ENCODE measurements at regions not wholly inside any gene's neighbourhood (a gene's known extent, or its start where the extent isn't known, plus 50 kb on each side); places are given as distances from the start of the nearest gene placed in this dataset.

- H3K4me2 ChIP-seq (ENCODE audit: low read length): no peak overlapping the region
These were observed 341.4 kb upstream of the ACTBL2 start for GRCh38 chr5:57824047-57824446.

GRCh38 chr5:57822651-57823050 is 340.0 kb upstream of the ACTBL2 start:
- no peaks in the 10 kb centered on the region for H4K20me1 ChIP-seq (ENCODE audit: control insufficient read depth, insufficient read depth, low read depth, low read length)
- no peaks in the 10 kb centered on the region for H3F3A ChIP-seq (ENCODE audit: control insufficient read depth, insufficient read depth)
- no peaks in the 10 kb centered on the region for H3K79me2 ChIP-seq (ENCODE audit: control insufficient read depth, low read length)
- TF ChIP-seq EZH2phosphoT487 (IDR thresholded peaks at IDR 0.05; ENCODE audit: borderline replicate concordance, low read length) (no peak), CTCF (IDR thresholded peaks at IDR 0.05; ENCODE audit: low read depth, low read length, poor library complexity, severe bottlenecking) (no peak)
- no peaks in the 10 kb centered on the region for H3K9me3 ChIP-seq (ENCODE audit: control insufficient read depth, insufficient read depth, low read length)
- no peak overlapping the region for H3K4me3 ChIP-seq (ENCODE audit: low read length)
- no peaks in the 10 kb centered on the region for H3K4me1 ChIP-seq (ENCODE audit: control insufficient read depth, low read length)
- no peaks in the 10 kb centered on the region for H3K9me2 ChIP-seq (replicated peaks; ENCODE audit: control insufficient read depth, low read length)
- H3K27ac ChIP-seq (ENCODE audit: low read depth, low read length): no peak overlapping the region
- no peaks in the 10 kb centered on the region for H3K36me3 ChIP-seq (ENCODE audit: control insufficient read depth, low read length)
- H3K27me3 ChIP-seq (ENCODE audit: control insufficient read depth, low read length): no peaks in the 10 kb centered on the region
- no peak overlapping the region for H3K4me2 ChIP-seq (ENCODE audit: low read length)

More at GRCh38 chr5:57824047-57824446, 341.4 kb upstream of the ACTBL2 start:
- Histone ChIP-seq H3K4me1 (ENCODE audit: control insufficient read depth, low read length) (no peaks in the 10 kb centered on the region), H3K27me3 (ENCODE audit: control insufficient read depth, low read length) (no peaks in the 10 kb centered on the region), H3K9me2 (replicated peaks; ENCODE audit: control insufficient read depth, low read length) (no peaks in the 10 kb centered on the region), H3K79me2 (ENCODE audit: control insufficient read depth, low read length) (no peaks in the 10 kb centered on the region), H3K9me3 (ENCODE audit: control insufficient read depth, insufficient read depth, low read length) (no peaks in the 10 kb centered on the region), H3F3A (ENCODE audit: control insufficient read depth, insufficient read depth) (no peaks in the 10 kb centered on the region), H4K20me1 (ENCODE audit: control insufficient read depth, insufficient read depth, low read depth, low read length) (no peaks in the 10 kb centered on the region), H3K36me3 (ENCODE audit: control insufficient read depth, low read length) (no peaks in the 10 kb centered on the region), H3K4me3 (ENCODE audit: low read length) (no peak overlapping the region), H3K27ac (ENCODE audit: low read depth, low read length) (no peak overlapping the region)
- no peak for TF ChIP-seq CTCF (IDR thresholded peaks at IDR 0.05; ENCODE audit: low read depth, low read length, poor library complexity, severe bottlenecking)
- TF ChIP-seq EZH2phosphoT487 (IDR thresholded peaks at IDR 0.05; ENCODE audit: borderline replicate concordance, low read length): no peak

- Histone ChIP-seq H3K4me1 (ENCODE audit: control insufficient read depth, low read length) (no peaks in the 10 kb centered on the region), H3K9me3 (ENCODE audit: control insufficient read depth, insufficient read depth, low read length) (no peaks in the 10 kb centered on the region), H3K27ac (ENCODE audit: low read depth, low read length) (no peak overlapping the region), H3K9me2 (replicated peaks; ENCODE audit: control insufficient read depth, low read length) (no peaks in the 10 kb centered on the region), H4K20me1 (ENCODE audit: control insufficient read depth, insufficient read depth, low read depth, low read length) (no peaks in the 10 kb centered on the region), H3K4me3 (ENCODE audit: low read length) (no peak overlapping the region), H3F3A (ENCODE audit: control insufficient read depth, insufficient read depth) (no peaks in the 10 kb centered on the region), H3K27me3 (ENCODE audit: control insufficient read depth, low read length) (no peaks in the 10 kb centered on the region), H3K36me3 (ENCODE audit: control insufficient read depth, low read length) (no peaks in the 10 kb centered on the region), H3K4me2 (ENCODE audit: low read length) (no peak overlapping the region), H3K79me2 (ENCODE audit: control insufficient read depth, low read length) (no peaks in the 10 kb centered on the region)
- TF ChIP-seq CTCF (IDR thresholded peaks at IDR 0.05; ENCODE audit: low read depth, low read length, poor library complexity, severe bottlenecking): no peak
- no peak for TF ChIP-seq EZH2phosphoT487 (IDR thresholded peaks at IDR 0.05; ENCODE audit: borderline replicate concordance, low read length)
These were observed 335.8 kb upstream of the ACTBL2 start for GRCh38 chr5:57818397-57818796.

- no peak overlapping the region for H3K27ac ChIP-seq (ENCODE audit: low read depth, low read length)
These were observed 335.3 kb upstream of the ACTBL2 start for GRCh38 chr5:57817924-57818323.

More at GRCh38 chr5:57817924-57818323, 335.3 kb upstream of the ACTBL2 start:
- H3F3A ChIP-seq (ENCODE audit: control insufficient read depth, insufficient read depth): no peaks in the 10 kb centered on the region
- no peaks in the 10 kb centered on the region for H3K9me3 ChIP-seq (ENCODE audit: control insufficient read depth, insufficient read depth, low read length)
- no peaks in the 10 kb centered on the region for H3K9me2 ChIP-seq (replicated peaks; ENCODE audit: control insufficient read depth, low read length)
- no peaks in the 10 kb centered on the region for H3K79me2 ChIP-seq (ENCODE audit: control insufficient read depth, low read length)
- no peak overlapping the region for H3K4me2 ChIP-seq (ENCODE audit: low read length)
- H4K20me1 ChIP-seq (ENCODE audit: control insufficient read depth, insufficient read depth, low read depth, low read length): no peaks in the 10 kb centered on the region
- no peaks in the 10 kb centered on the region for H3K27me3 ChIP-seq (ENCODE audit: control insufficient read depth, low read length)
- TF ChIP-seq CTCF (IDR thresholded peaks at IDR 0.05; ENCODE audit: low read depth, low read length, poor library complexity, severe bottlenecking) (no peak), EZH2phosphoT487 (IDR thresholded peaks at IDR 0.05; ENCODE audit: borderline replicate concordance, low read length) (no peak)
- H3K4me1 ChIP-seq (ENCODE audit: control insufficient read depth, low read length): no peaks in the 10 kb centered on the region
- H3K4me3 ChIP-seq (ENCODE audit: low read length): no peak overlapping the region
- H3K36me3 ChIP-seq (ENCODE audit: control insufficient read depth, low read length): no peaks in the 10 kb centered on the region

Data from DOHH2 (cell line).